ENCODE measurements at regions not wholly inside any gene's neighbourhood (a gene's known extent, or its start where the extent isn't known, plus 50 kb on each side); places are given as distances from the start of the nearest gene placed in this dataset.
A peak's percentile ranks its signal among the peaks of the same experiment; 100 is the strongest.

- no peak for DNase-seq (ENCODE audit: low spot score in 2 of 2)
These were observed 76.8 kb upstream of the SERP2 start for GRCh38 chr13:44296856-44297255.

GRCh38 chr13:44298314-44298713 is 75.3 kb upstream of the SERP2 start:
- Histone ChIP-seq H3K9me3 (no peaks in the 10 kb centered on the region), H3K27ac (no peak overlapping the region), H3K36me3 (no peaks in the 10 kb centered on the region), H3K4me3 (no peak overlapping the region), H3K27me3 (no peaks in the 10 kb centered on the region), H3K4me1 (peaks cover 0 to 24% (median 3%) of the 10 kb centered on the region in 4 donors)
- no peak for DNase-seq (ENCODE audit: low spot score in 2 of 2)
- TF ChIP-seq POLR2A (IDR thresholded peaks at IDR 0.05) (no peak), EP300 (IDR thresholded peaks at IDR 0.05) (no peak), CTCF (IDR thresholded peaks at IDR 0.05) (no peak)
- WGBS, 2 donors: 94 to 95% methylated on average over 1 of the region's 1 CpG

More at GRCh38 chr13:44296856-44297255, 76.8 kb upstream of the SERP2 start:
- no peaks in the 10 kb centered on the region for H3K27me3 ChIP-seq
- H3K36me3 ChIP-seq: no peaks in the 10 kb centered on the region
- peaks cover 0 to 12% (median 0%) of the 10 kb centered on the region in 4 donors for H3K4me1 ChIP-seq
- no peaks in the 10 kb centered on the region for H3K9me3 ChIP-seq
- no peak overlapping the region for H3K4me3 ChIP-seq
- WGBS, 2 donors: 55 to 73% methylated on average over 5 of the region's 5 CpGs
- TF ChIP-seq EP300 (IDR thresholded peaks at IDR 0.05) (no peak), POLR2A (IDR thresholded peaks at IDR 0.05) (no peak), CTCF (IDR thresholded peaks at IDR 0.05) (no peak)
- H3K27ac ChIP-seq: peak overlapping the region in 2 of 4 donors; percentile 13 to 67

GRCh38 chr13:44299152-44299943 is 74.3 kb upstream of the SERP2 start:
- no peak overlapping the region for H3K27ac ChIP-seq
- 78 to 81% methylated on average over 5 of the region's 5 CpGs for WGBS, 2 donors
- H3K36me3 ChIP-seq: no peaks in the 10 kb centered on the region
- TF ChIP-seq EP300 (IDR thresholded peaks at IDR 0.05): no peak
- TF ChIP-seq CTCF (IDR thresholded peaks at IDR 0.05): no peak
- no peak for TF ChIP-seq POLR2A (IDR thresholded peaks at IDR 0.05)
- DNase-seq (ENCODE audit: low spot score in 2 of 2): no peak
- no peaks in the 10 kb centered on the region for H3K9me3 ChIP-seq
- H3K4me3 ChIP-seq: no peak overlapping the region
- no peaks in the 10 kb centered on the region for H3K27me3 ChIP-seq
- H3K4me1 ChIP-seq: peaks cover 0 to 34% (median 3%) of the 10 kb centered on the region in 4 donors

- TF ChIP-seq POLR2A (IDR thresholded peaks at IDR 0.05): no peak
- TF ChIP-seq EP300 (IDR thresholded peaks at IDR 0.05): peak in 1 of 2 donors; percentile 5
- Histone ChIP-seq H3K9me3 (no peaks in the 10 kb centered on the region), H3K36me3 (no peaks in the 10 kb centered on the region), H3K4me3 (no peak overlapping the region), H3K27ac (peak overlapping the region in 2 of 4 donors; percentile 58 to 89), H3K4me1 (peaks cover 0 to 51% (median 13%) of the 10 kb centered on the region in 4 donors), H3K27me3 (no peaks in the 10 kb centered on the region)
- 58 to 59% methylated on average over 9 of the region's 9 CpGs for WGBS, 2 donors
- DNase-seq (ENCODE audit: low spot score in 2 of 2): no peak
These were observed 72.6 kb upstream of the SERP2 start for GRCh38 chr13:44300895-44301638.

GRCh38 chr13:44301639-44302015 is 72.0 kb upstream of the SERP2 start:
- no peaks in the 10 kb centered on the region for H3K27me3 ChIP-seq
- no peak overlapping the region for H3K4me3 ChIP-seq
- TF ChIP-seq EP300 (IDR thresholded peaks at IDR 0.05) (no peak), POLR2A (IDR thresholded peaks at IDR 0.05) (no peak), CTCF (IDR thresholded peaks at IDR 0.05) (no peak)
- WGBS, 2 donors: 78 to 91% methylated on average over 4 of the region's 4 CpGs
- no peak for DNase-seq (ENCODE audit: low spot score in 2 of 2)
- no peaks in the 10 kb centered on the region for H3K36me3 ChIP-seq
- H3K27ac ChIP-seq: peak overlapping the region in 2 of 4 donors; percentile 57 to 89
- peaks cover 0 to 57% (median 18%) of the 10 kb centered on the region in 4 donors for H3K4me1 ChIP-seq
- H3K9me3 ChIP-seq: no peaks in the 10 kb centered on the region

All from tibial nerve (tissue), 4 donors.